Sigmoid colon (tissue), 6 donors: ENCODE measurements at regions not wholly inside any gene's neighbourhood (a gene's known extent, or its start where the extent isn't known, plus 50 kb on each side); places are given as distances from the start of the nearest gene placed in this dataset.
"Not testable (repeated sequence)": the region's sequence is repeated elsewhere in the genome, so short reads cannot be mapped to it uniquely, and the experiment has no call there.

ENCODE experiments used
- DNase-seq: peaks from one replicate; pipeline ENCODE4 v3.0.0-alpha.2; 2019
- H3K27ac ChIP-seq, 4 donors: fragments of 200-600 bp; sonication (generic); one replicate each; pipeline ENCODE4 v1.5.1; 2016 to 2019; ENCODE audit warnings: mild to moderate bottlenecking in 1 of 4
- H3K27me3 ChIP-seq, 3 donors: fragments of 200-600 bp; sonication (generic); one replicate each; pipeline ENCODE4 v1.5.1; 2019; ENCODE audit warnings: mild to moderate bottlenecking in 1 of 3
- H3K36me3 ChIP-seq, 4 donors: fragments of 200-600 bp; sonication (generic); one replicate each; pipeline ENCODE4 v1.5.1; 2016 to 2019
- H3K4me1 ChIP-seq, 4 donors: fragments of 200-600 bp; sonication (generic); one replicate each; pipeline ENCODE4 v1.5.1; 2017 to 2019
- H3K4me3 ChIP-seq, 4 donors: fragments of 200-600 bp; sonication (generic); one replicate each; pipeline ENCODE4 v1.5.1; 2017 to 2019; ENCODE audit warnings: mild to moderate bottlenecking in 2 of 4, moderate library complexity in 1 of 4
- H3K9me3 ChIP-seq, 4 donors: fragments of 200-600 bp in 3 of 4; sonication (generic) in 3 of 4; one replicate each; pipeline versions ENCODE4 v1.5.1 to v1.6.1; 2013 to 2019
- EP300 ChIP-seq, 4 donors: sonication (generic); formaldehyde crosslinking; IDR thresholded peaks; one replicate each; pipeline ENCODE4 v1.6.1; 2017; ENCODE audit warnings: antibody characterized with exemption in 4 of 4
- POLR2A ChIP-seq, 2 donors: fragments of 450-650 bp; IDR thresholded peaks; one replicate each; pipeline ENCODE4 v1.6.1; 2016; ENCODE audit warnings: antibody characterized with exemption in 2 of 2, mild to moderate bottlenecking in 2 of 2, moderate library complexity in 2 of 2
- POLR2AphosphoS5 ChIP-seq, 4 donors: sonication (generic); formaldehyde crosslinking; IDR thresholded peaks; one replicate each; pipeline ENCODE4 v1.6.1; 2017; ENCODE audit warnings: antibody characterized with exemption in 4 of 4
- WGBS, 2 donors: extraction: QIAGEN DNeasy Blood & Tissue Kit; methylation state at CpG; one replicate each; pipeline ENCODE4 v1.1.7; 2013; 5-methylcytosine and 5-hydroxymethylcytosine counted together
- intact Hi-C: fragments of 100-400 bp; cut with DNase I; formaldehyde crosslinking; loops from one replicate; pipeline ENCODE4 v1.15.1; 2023
- TF ChIP-seq, protein P1 (sequence below), 4 experiments: fragments of 450-650 bp in 3 of 4; fragments of 200-600 bp in 1 of 4; IDR thresholded peaks; one replicate each; pipeline ENCODE4 v1.5.1; 2016 to 2019; ENCODE audit warnings: antibody characterized with exemption in 4 of 4, mild to moderate bottlenecking in 3 of 4, moderate library complexity in 2 of 4
- donor health status: healthy with polysubstance abuse.
- donor health status: healthy.

DNA sequence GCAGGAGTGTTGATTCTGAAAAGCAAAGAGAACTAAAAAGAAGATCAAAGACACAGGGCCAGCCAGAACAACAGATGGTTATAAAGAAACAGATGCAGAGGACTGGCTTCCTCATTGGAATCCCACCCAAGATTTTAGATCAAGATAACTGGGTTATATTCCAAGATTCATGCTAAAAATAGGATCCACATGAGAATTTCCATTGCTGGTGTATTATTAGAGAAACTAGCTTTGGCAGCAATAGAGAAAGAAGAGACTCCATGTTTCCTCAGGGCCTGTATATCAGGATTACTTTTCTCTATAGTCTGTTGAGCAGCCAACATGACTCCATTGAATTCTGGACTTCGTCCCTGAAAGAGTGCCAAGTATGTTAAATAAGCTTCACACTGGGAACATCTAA is 367.3 kb downstream of the TUSC1 start:
- H3K36me3 ChIP-seq: no peaks in the 10 kb centered on the region
- intact Hi-C loops: no loop called here
- H3K4me1 ChIP-seq: no peaks in the 10 kb centered on the region
- H3K27me3 ChIP-seq: no peaks in the 10 kb centered on the region
- no peaks in the 10 kb centered on the region for H3K9me3 ChIP-seq
- no peak overlapping the region for H3K4me3 ChIP-seq
- WGBS, 2 donors: 85 to 94% methylated on average over 1 of the region's 1 CpG
- TF ChIP-seq POLR2A (IDR thresholded peaks at IDR 0.05) (no peak), POLR2AphosphoS5 (IDR thresholded peaks at IDR 0.05) (no peak), EP300 (IDR thresholded peaks at IDR 0.05) (no peak)
- TF ChIP-seq, protein P1, sequence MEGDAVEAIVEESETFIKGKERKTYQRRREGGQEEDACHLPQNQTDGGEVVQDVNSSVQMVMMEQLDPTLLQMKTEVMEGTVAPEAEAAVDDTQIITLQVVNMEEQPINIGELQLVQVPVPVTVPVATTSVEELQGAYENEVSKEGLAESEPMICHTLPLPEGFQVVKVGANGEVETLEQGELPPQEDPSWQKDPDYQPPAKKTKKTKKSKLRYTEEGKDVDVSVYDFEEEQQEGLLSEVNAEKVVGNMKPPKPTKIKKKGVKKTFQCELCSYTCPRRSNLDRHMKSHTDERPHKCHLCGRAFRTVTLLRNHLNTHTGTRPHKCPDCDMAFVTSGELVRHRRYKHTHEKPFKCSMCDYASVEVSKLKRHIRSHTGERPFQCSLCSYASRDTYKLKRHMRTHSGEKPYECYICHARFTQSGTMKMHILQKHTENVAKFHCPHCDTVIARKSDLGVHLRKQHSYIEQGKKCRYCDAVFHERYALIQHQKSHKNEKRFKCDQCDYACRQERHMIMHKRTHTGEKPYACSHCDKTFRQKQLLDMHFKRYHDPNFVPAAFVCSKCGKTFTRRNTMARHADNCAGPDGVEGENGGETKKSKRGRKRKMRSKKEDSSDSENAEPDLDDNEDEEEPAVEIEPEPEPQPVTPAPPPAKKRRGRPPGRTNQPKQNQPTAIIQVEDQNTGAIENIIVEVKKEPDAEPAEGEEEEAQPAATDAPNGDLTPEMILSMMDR (IDR thresholded peaks at IDR 0.05): no peak
- H3K27ac ChIP-seq: no peak overlapping the region
- no peak for DNase-seq

DNA sequence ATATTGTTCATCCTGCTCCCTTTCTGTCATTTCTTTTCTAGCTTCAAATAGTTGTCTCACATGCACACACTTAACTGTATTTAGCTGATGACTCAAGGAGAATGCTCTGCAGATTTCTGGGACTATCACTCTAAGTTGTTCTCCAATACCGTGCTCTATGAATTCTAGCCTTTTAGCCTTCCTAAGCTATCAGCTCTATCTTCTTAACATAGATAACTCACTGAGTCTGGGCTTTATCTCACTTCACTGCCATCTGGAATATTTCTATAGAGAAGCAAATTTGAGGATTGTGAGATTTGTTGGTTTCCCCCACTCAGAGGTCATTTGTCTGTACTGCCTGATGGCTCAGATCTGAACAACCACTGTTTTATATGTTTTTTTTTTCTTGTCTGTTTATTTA is 369.7 kb downstream of the TUSC1 start:
- intact Hi-C loops: no loop called here
- H3K27ac ChIP-seq: no peak overlapping the region
- 88 to 90% methylated on average over 1 of the region's 1 CpG for WGBS, 2 donors
- no peaks in the 10 kb centered on the region for H3K36me3 ChIP-seq
- no peaks in the 10 kb centered on the region for H3K27me3 ChIP-seq
- H3K4me1 ChIP-seq: no peaks in the 10 kb centered on the region
- TF ChIP-seq, protein P1 (IDR thresholded peaks at IDR 0.05): no peak
- TF ChIP-seq EP300 (IDR thresholded peaks at IDR 0.05) (no peak), POLR2AphosphoS5 (IDR thresholded peaks at IDR 0.05) (no peak), POLR2A (IDR thresholded peaks at IDR 0.05) (no peak)
- DNase-seq: no peak
- H3K9me3 ChIP-seq: no peaks in the 10 kb centered on the region
- no peak overlapping the region for H3K4me3 ChIP-seq

GRCh38 chr9:25302601-25303000 is 375.6 kb downstream of the TUSC1 start:
- TF ChIP-seq EP300 (IDR thresholded peaks at IDR 0.05): no peak
- TF ChIP-seq, protein P1 (IDR thresholded peaks at IDR 0.05): no peak
- no peak for TF ChIP-seq POLR2AphosphoS5 (IDR thresholded peaks at IDR 0.05)
- no peak for TF ChIP-seq POLR2A (IDR thresholded peaks at IDR 0.05)
- H3K9me3 ChIP-seq: no peaks in the 10 kb centered on the region
- no peaks in the 10 kb centered on the region for H3K27me3 ChIP-seq
- no peak overlapping the region for H3K27ac ChIP-seq
- intact Hi-C loops: no loop called here
- H3K4me3 ChIP-seq: no peak overlapping the region
- no peak for DNase-seq
- no peaks in the 10 kb centered on the region for H3K36me3 ChIP-seq
- H3K4me1 ChIP-seq: no peaks in the 10 kb centered on the region
- WGBS, 2 donors: 16 to 54% methylated on average over 1 of the region's 1 CpG

- H3K9me3 ChIP-seq, H3K4me3 ChIP-seq, intact Hi-C loops, H3K4me1 ChIP-seq, DNase-seq, H3K27ac ChIP-seq, H3K27me3 ChIP-seq, H3K36me3 ChIP-seq: not testable (repeated sequence)
- 83 to 85% methylated on average over 5 of the region's 5 CpGs for WGBS, 2 donors
Observed at GRCh38 chr9:25288195-25288594, 390.0 kb downstream of the TUSC1 start.

- intact Hi-C loops: no loop called here
- Histone ChIP-seq H3K4me1 (no peaks in the 10 kb centered on the region), H3K27me3 (no peaks in the 10 kb centered on the region), H3K36me3 (no peaks in the 10 kb centered on the region), H3K27ac (no peak overlapping the region), H3K4me3 (no peak overlapping the region), H3K9me3 (no peaks in the 10 kb centered on the region)
- WGBS, 2 donors: 47 to 65% methylated on average over 1 of the region's 1 CpG
- TF ChIP-seq EP300 (IDR thresholded peaks at IDR 0.05): no peak
- no peak for TF ChIP-seq POLR2A (IDR thresholded peaks at IDR 0.05)
- no peak for TF ChIP-seq POLR2AphosphoS5 (IDR thresholded peaks at IDR 0.05)
- TF ChIP-seq, protein P1 (IDR thresholded peaks at IDR 0.05): no peak
- no peak for DNase-seq
Observed at GRCh38 chr9:25284365-25284764, 393.9 kb downstream of the TUSC1 start.
